ENCODE measurements at regions not wholly inside any gene's neighbourhood (a gene's known extent, or its start where the extent isn't known, plus 50 kb on each side); places are given as distances from the start of the nearest gene placed in this dataset.
A peak's percentile ranks its signal among the peaks of the same experiment; 100 is the strongest.

DNA sequence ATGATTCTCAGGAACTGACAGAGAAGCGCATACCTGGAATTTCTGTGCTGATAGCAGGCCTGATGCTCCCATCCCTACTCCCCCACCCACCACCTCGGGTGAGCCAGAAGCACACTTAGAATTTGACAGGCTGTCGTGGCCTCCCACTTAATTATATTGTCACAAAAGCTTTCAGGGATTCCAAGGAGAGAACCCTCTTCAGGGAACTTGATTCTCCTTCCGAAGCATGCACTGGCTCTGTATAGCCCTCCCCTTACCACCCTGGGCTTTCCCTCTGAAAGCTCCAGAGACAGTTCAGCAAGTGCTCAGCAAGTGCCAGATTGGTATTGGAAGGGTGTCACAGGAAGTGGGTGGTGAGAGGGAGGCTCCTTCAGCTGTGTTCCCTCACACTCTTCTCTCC is 252.5 kb upstream of the SIX2 start:
- TF ChIP-seq, protein P1, sequence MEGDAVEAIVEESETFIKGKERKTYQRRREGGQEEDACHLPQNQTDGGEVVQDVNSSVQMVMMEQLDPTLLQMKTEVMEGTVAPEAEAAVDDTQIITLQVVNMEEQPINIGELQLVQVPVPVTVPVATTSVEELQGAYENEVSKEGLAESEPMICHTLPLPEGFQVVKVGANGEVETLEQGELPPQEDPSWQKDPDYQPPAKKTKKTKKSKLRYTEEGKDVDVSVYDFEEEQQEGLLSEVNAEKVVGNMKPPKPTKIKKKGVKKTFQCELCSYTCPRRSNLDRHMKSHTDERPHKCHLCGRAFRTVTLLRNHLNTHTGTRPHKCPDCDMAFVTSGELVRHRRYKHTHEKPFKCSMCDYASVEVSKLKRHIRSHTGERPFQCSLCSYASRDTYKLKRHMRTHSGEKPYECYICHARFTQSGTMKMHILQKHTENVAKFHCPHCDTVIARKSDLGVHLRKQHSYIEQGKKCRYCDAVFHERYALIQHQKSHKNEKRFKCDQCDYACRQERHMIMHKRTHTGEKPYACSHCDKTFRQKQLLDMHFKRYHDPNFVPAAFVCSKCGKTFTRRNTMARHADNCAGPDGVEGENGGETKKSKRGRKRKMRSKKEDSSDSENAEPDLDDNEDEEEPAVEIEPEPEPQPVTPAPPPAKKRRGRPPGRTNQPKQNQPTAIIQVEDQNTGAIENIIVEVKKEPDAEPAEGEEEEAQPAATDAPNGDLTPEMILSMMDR (IDR thresholded peaks at IDR 0.05; ENCODE audit: low read depth, low read length): no peak

DNA sequence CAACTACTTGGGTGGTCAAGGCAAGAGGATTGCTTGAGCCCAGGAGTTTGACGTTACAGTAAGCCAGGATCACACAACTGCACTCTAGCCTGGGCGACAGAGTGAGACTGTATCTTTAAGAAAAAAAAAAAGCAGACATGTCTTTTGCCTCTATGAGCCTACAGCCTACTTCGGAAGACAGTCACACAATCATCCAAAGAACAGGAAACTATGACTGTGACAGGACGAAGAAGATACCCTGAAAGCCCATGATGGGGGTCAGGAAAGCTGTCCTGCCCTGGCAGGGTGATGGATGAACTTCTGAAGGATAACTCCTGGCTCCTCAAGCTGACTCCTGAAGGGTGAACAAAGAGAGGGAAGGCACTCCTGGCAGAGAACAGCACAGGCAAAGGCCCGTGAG is 251.7 kb upstream of the SIX2 start:
- H3K4me3 ChIP-seq (replicated peaks in 1 of 2; ENCODE audit: low read depth in 2 of 2, low read length in 2 of 2): no peak overlapping the region
- TF ChIP-seq, protein P1 (IDR thresholded peaks at IDR 0.05; ENCODE audit: low read depth, low read length): no peak
- DNase-seq (ENCODE audit: low read depth in 2 of 2): no peak

More for the DNA sequence above, 252.5 kb upstream of the SIX2 start:
- no peak overlapping the region for H3K4me3 ChIP-seq (replicated peaks in 1 of 2; ENCODE audit: low read depth in 2 of 2, low read length in 2 of 2)
- no peak for DNase-seq (ENCODE audit: low read depth in 2 of 2)

DNA sequence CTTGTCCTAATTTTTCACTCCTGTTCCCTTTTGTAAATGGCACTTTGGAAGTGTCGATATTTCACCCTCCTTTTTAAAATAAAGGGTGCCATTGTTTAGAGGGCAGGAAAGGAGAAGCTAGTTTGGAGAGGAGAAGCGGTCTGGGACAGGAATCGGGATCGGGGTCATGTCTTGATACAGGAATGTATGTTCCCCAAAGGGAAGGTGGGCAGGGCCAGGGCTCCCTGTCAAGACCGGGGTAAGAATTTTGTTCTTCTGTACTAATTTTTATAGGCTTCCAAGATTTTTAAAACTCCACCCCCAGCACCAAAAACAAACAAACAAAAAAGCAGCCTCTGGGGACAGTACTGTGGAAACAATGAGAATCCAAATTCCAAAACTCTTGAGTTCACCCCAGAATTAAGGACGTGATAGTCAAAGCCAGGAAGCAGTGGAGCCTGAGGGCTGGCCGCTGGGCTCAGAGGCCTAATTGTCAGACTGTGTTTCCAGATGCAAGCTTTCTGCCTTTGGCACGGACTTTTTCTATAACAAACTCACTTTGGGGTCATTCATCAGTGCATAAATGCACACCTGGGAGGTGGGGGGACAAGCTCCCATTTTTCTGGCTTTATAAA is 250.4 kb upstream of the SIX2 start:
- peak in 1 of 2 donors; percentile 24 for DNase-seq (ENCODE audit: low read depth in 2 of 2)
- no peak overlapping the region for H3K4me3 ChIP-seq (replicated peaks in 1 of 2; ENCODE audit: low read depth in 2 of 2, low read length in 2 of 2)
- TF ChIP-seq, protein P1 (IDR thresholded peaks at IDR 0.05; ENCODE audit: low read depth, low read length): no peak

DNA sequence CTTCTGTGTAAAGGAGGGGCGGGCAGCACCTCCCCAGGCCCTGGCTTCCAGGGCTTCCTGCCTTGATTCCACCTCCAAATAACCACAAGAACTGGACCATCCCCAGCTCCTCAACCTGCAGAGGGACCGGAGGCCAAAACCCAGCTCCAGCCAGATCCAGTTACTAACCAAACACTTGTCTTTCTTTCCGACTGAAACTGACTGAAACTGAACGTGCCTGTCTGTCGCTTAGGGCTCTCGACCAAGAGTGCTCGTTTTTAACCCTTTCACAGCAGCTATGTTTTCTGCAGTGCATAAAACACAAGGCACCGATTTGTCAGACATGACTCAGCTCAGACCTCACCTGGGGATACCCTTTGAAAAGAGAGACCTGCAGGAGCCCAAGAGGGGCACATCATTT is 249.9 kb upstream of the SIX2 start:
- DNase-seq (ENCODE audit: low read depth in 2 of 2): no peak
- TF ChIP-seq, protein P1 (IDR thresholded peaks at IDR 0.05; ENCODE audit: low read depth, low read length): no peak
- H3K4me3 ChIP-seq (replicated peaks in 1 of 2; ENCODE audit: low read depth in 2 of 2, low read length in 2 of 2): no peak overlapping the region

DNA sequence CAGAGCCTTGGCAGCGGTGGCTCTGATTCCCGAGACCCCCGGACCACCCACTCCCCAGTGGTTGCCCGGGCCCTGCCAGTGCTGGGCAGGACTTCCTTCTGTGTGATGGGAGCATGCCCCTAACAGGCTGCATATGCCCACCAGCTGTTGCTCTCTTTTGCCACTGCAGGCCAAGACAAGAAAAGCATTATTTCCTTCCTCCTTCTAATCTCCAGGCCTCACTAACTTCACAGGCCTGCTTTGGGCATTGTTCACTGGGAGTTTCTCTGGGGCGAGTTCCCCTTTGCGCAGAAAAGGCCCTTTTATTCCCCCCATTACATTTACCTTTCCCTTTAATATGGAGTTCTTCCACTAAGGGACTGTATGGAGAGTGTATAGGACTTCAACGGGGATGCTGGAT is 249.1 kb upstream of the SIX2 start:
- no peak for DNase-seq (ENCODE audit: low read depth in 2 of 2)
- TF ChIP-seq, protein P1 (IDR thresholded peaks at IDR 0.05; ENCODE audit: low read depth, low read length): no peak

DNA sequence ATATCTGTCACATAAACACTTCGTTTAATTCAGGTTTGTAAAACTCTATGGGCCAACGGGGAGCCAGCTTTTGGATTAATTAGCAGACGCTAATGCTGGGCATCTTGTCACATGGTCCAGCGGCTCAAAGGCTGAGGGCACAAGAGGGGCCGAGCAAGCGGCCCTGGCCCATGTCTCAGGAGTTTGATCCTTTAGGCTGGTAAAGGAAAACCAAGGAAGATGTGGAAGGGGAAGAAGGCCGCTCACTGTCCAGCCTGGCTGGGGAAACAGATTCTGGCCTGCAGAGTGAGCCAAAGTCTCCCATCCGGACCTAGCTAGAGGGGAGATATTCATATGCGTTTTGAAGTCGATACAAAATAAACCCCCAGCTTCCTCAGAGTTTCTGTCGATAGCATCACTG is 248.6 kb upstream of the SIX2 start:
- no peak overlapping the region for H3K4me3 ChIP-seq (replicated peaks in 1 of 2; ENCODE audit: low read depth in 2 of 2, low read length in 2 of 2)
- no peak for DNase-seq (ENCODE audit: low read depth in 2 of 2)
- TF ChIP-seq, protein P1 (IDR thresholded peaks at IDR 0.05; ENCODE audit: low read depth, low read length): no peak

More for the DNA sequence above, 249.1 kb upstream of the SIX2 start:
- H3K4me3 ChIP-seq (replicated peaks in 1 of 2; ENCODE audit: low read depth in 2 of 2, low read length in 2 of 2): no peak overlapping the region
